ENCODE measurements at regions not wholly inside any gene's neighbourhood (a gene's known extent, or its start where the extent isn't known, plus 50 kb on each side); places are given as distances from the start of the nearest gene placed in this dataset.

- TF ChIP-seq CTCF (conservative IDR thresholded peaks at IDR 0.05) (no peak), ZFX (IDR thresholded peaks at IDR 0.05) (no peak)
Measured at GRCh38 chr11:130580372-130580771, 131.9 kb downstream of the ADAMTS15 start.

Measured in C4-2B (cell line).